GM12878 (cell line): ENCODE measurements at regions not wholly inside any gene's neighbourhood (a gene's known extent, or its start where the extent isn't known, plus 50 kb on each side); places are given as distances from the start of the nearest gene placed in this dataset.

Experiments used
- ATAC-seq: fragments of 200-7000 bp; cut with Tn5 transposase; 3 replicates; pipeline ENCODE4 v1.9.1; 2020; ENCODE audit warnings: mild to moderate bottlenecking, moderate library complexity
- BruUV-seq: library from RNA; stranded (reverse); fragments of 400-500 nt; replicated peaks from 2 replicates; lab custom pipeline; 2021; lab: Mats Ljungman, UMichigan
- CTCF ChIA-PET: fragments of 300-600 bp; sonication (Branson Sonifier 250); formaldehyde crosslinking; extraction: SDS; loops from one replicate; lab custom pipeline; 2021; ENCODE audit warnings: inconsistent platforms; lab: Yijun Ruan, JAX
- POLR2A ChIA-PET: fragments of 350-600 bp; formaldehyde crosslinking; extraction: SDS; loops from one replicate; lab custom pipeline; 2021; ENCODE audit warnings: inconsistent platforms; lab: Charles Lee
- RAD21 ChIA-PET: fragments of 300-600 bp; sonication (Branson Sonifier 250); formaldehyde crosslinking; loops from one replicate; lab custom pipeline; 2023; ENCODE audit warnings: antibody characterized with exemption; ENCODE audit not compliant: unreplicated experiment; lab: Charles Lee
- SMC1A ChIA-PET: fragments of 300-600 bp; sonication (Branson Sonifier 250); formaldehyde crosslinking; loops from one replicate; lab custom pipeline; 2023; ENCODE audit not compliant: unreplicated experiment, uncharacterized antibody; lab: Charles Lee
- DNase-seq: peaks from one replicate; pipeline ENCODE4 v3.0.0-alpha.2; 2011; ENCODE audit warnings: low read depth, low spot score
- FAIRE-seq: peaks from 3 replicates; lab custom pipeline; 2011; peaks lifted over from hg19 to GRCh38; lab: Jason Lieb, UNC
- H2AFZ ChIP-seq: 2 replicates; pipeline ENCODE4 v1.6.0; 2011; ENCODE audit warnings: low read depth, low read length, control low read depth; ENCODE audit not compliant: control insufficient read depth
- H3K27ac ChIP-seq: 2 replicates; pipeline ENCODE4 v1.5.1; 2011; ENCODE audit warnings: control low read depth; ENCODE audit not compliant: control insufficient read depth, insufficient read depth
- H3K27me3 ChIP-seq, 2 experiments: replicated peaks in 1 of 2; 2 replicates each; pipeline versions ENCODE4 v1.6.0 to v1.6.1; 2011; ENCODE audit warnings: low read length in 1 of 2; ENCODE audit not compliant: control insufficient read depth in 2 of 2, insufficient read depth in 2 of 2
- H3K36me3 ChIP-seq, 2 experiments: 2 replicates each; pipeline ENCODE4 v1.5.1; 2011; ENCODE audit warnings: low read length in 1 of 2; ENCODE audit not compliant: control insufficient read depth in 2 of 2, insufficient read depth in 2 of 2
- H3K4me1 ChIP-seq: 2 replicates; pipeline ENCODE4 v1.6.1; 2011; ENCODE audit warnings: mild to moderate bottlenecking, low read length, moderate library complexity, mixed read lengths; ENCODE audit not compliant: control insufficient read depth, insufficient read depth
- H3K4me2 ChIP-seq: 2 replicates; pipeline ENCODE4 v1.6.0; 2011; ENCODE audit warnings: control low read depth; ENCODE audit not compliant: control insufficient read depth, insufficient read depth
- H3K4me3 ChIP-seq: fragments of 200-600 bp; sonication (generic); 2 replicates; pipeline ENCODE4 v1.5.1; 2016
- H3K79me2 ChIP-seq: 2 replicates; pipeline ENCODE4 v1.6.0; 2011; ENCODE audit warnings: low read length; ENCODE audit not compliant: control insufficient read depth, insufficient read depth
- H3K9ac ChIP-seq: 2 replicates; pipeline ENCODE4 v1.8.0; 2011; ENCODE audit warnings: low read length, control low read depth, mixed read lengths; ENCODE audit not compliant: control insufficient read depth, insufficient read depth
- H3K9me3 ChIP-seq: replicated peaks from 3 replicates; pipeline ENCODE4 v1.5.1; 2011; ENCODE audit warnings: mild to moderate bottlenecking, low read length; ENCODE audit not compliant: control insufficient read depth, insufficient read depth
- H4K20me1 ChIP-seq: 2 replicates; pipeline ENCODE4 v1.6.0; 2011; ENCODE audit not compliant: control insufficient read depth, insufficient read depth
- ASH2L ChIP-seq: fragments of 300-600, 200-600 bp; sonication (generic); IDR thresholded peaks from 2 replicates; pipeline ENCODE4 v1.6.1; 2017; ENCODE audit warnings: low read depth, mild to moderate bottlenecking, borderline replicate concordance
- NR2C2 ChIP-seq: IDR thresholded peaks from 2 replicates; pipeline ENCODE4 v1.6.1; 2011; ENCODE audit warnings: borderline replicate concordance, low read depth; ENCODE audit not compliant: control insufficient read depth, insufficient read length
- RAD51 ChIP-seq: fragments of 450-650 bp; IDR thresholded peaks from 2 replicates; pipeline ENCODE4 v1.6.1; 2016; ENCODE audit warnings: moderate library complexity, mild to moderate bottlenecking, inconsistent platforms
- STAT1 ChIP-seq: fragments of 450-650 bp; conservative IDR thresholded peaks from 2 replicates; pipeline ENCODE4 v1.6.1; 2014; ENCODE audit warnings: antibody characterized with exemption, mild to moderate bottlenecking
- TAF1 ChIP-seq: IDR thresholded peaks from 2 replicates; pipeline ENCODE4 v1.6.1; 2011; ENCODE audit warnings: mild to moderate bottlenecking, low read depth, low read length, borderline replicate concordance
- TARDBP ChIP-seq: IDR thresholded peaks from 2 replicates; pipeline ENCODE4 v1.6.1; 2016; ENCODE audit warnings: borderline replicate concordance
- ZNF24 ChIP-seq: fragments of 450-650 bp; IDR thresholded peaks from 2 replicates; pipeline ENCODE4 v1.6.1; 2017; ENCODE audit warnings: antibody characterized with exemption, mild to moderate bottlenecking
- WGBS: methylation state at CpG from one replicate; pipeline ENCODE4 v1.1.6; 2016; ENCODE audit warnings: low lambda C conversion rate; ENCODE audit not compliant: insufficient replicate concordance, insufficient coverage; ENCODE audit errors: missing lambda C conversion rate; 5-methylcytosine and 5-hydroxymethylcytosine counted together
- in situ Hi-C: fragments of 300-500 bp; cut with MboI; formaldehyde crosslinking; loops from 9 replicates; pipeline ENCODE4 v1.14.3; 2018; ENCODE audit warnings: mixed read lengths
- intact Hi-C: fragments of 100-400 bp; cut with micrococcal nuclease; formaldehyde crosslinking; loops from one replicate; pipeline ENCODE4 v1.14.2; 2022; ENCODE audit not compliant: unreplicated experiment
- TF ChIP-seq, protein P1 (sequence below): IDR thresholded peaks from 2 replicates; pipeline ENCODE4 v1.6.1; 2012; ENCODE audit warnings: improper control_type of control experiment, low read depth, low read length; ENCODE audit not compliant: insufficient replicate concordance
- TF ChIP-seq, protein P2 (sequence below): fragments of 450-650 bp; IDR thresholded peaks from 2 replicates; pipeline ENCODE4 v1.6.1; 2014; ENCODE audit warnings: mild to moderate bottlenecking
- TF ChIP-seq, protein P3 (sequence below): fragments of 450-650 bp; IDR thresholded peaks from 2 replicates; pipeline ENCODE4 v1.6.1; 2017; ENCODE audit warnings: low read depth, mild to moderate bottlenecking, moderate library complexity

DNA sequence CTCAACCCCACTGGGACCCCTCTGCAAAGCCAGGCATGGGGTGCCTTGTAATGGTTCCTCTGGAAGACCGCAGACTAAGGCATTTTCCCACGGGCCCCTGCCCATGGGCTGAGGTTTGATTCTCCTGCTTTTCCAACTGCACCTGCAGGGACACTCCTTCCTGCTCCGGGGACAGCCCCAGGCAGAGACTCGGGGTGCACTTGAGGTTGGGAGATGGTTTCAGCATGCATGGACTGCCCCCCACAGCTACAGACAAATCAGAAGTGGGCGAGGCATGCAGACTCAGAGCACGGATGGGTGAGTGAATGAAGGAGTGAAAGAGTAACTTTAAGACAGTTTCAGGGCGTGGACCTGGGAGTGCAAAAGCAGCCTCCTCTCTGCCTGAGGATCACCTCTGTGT, 87.9 kb upstream of the RPL38 start:
- Histone ChIP-seq H3K27me3 (no peaks in the 10 kb centered on the region; a peak in 1 of 4 replicates), H3K27ac (no peak overlapping the region), H3K9ac (no peak overlapping the region), H3K36me3 (no peaks in the 10 kb centered on the region), H4K20me1 (no peaks in the 10 kb centered on the region), H3K4me1 (no peaks in the 10 kb centered on the region), H3K4me2 (no peak overlapping the region), H3K79me2 (no peaks in the 10 kb centered on the region), H3K9me3 (no peaks in the 10 kb centered on the region), H2AFZ (no peak overlapping the region), H3K4me3 (no peak overlapping the region)
- intact Hi-C loops (no loop called here), in situ Hi-C loops (no loop called here)
- ChIA-PET RAD21 (no interaction called here), SMC1A (no interaction called here), CTCF (no interaction called here), POLR2A (no interaction called here)
- FAIRE-seq (no peak), DNase-seq (no peak), ATAC-seq (no peak)
- WGBS = 1% methylated on average over 7 of the region's 7 CpGs
- TF ChIP-seq TARDBP (no peak), ZNF24 (no peak), TAF1 (no peak), NR2C2 (no peak)
- no TSS peak for BruUV-seq

GRCh38 chr17:74116087-74116717, 87.3 kb upstream of the RPL38 start:
- RAD21 ChIA-PET = no interaction called here
- WGBS = 13% methylated on average over 9 of the region's 9 CpGs
- in situ Hi-C loops (no loop called here), intact Hi-C loops (no loop called here)
- SMC1A ChIA-PET = interaction anchor here (0.5 kb wide), 1 partner anchor 21 kb away, joined by 3 read pairs; no protein-coding TSS in a partner anchor
- Histone ChIP-seq H3K36me3 (no peaks in the 10 kb centered on the region), H4K20me1 (no peaks in the 10 kb centered on the region), H3K27me3 (no peaks in the 10 kb centered on the region; a peak in 1 of 4 replicates), H3K4me1 (no peaks in the 10 kb centered on the region), H3K9ac (no peak overlapping the region), H2AFZ (no peak overlapping the region), H3K27ac (no peak overlapping the region), H3K4me2 (no peak overlapping the region), H3K4me3 (no peak overlapping the region), H3K79me2 (no peaks in the 10 kb centered on the region), H3K9me3 (no peaks in the 10 kb centered on the region)
- no TSS peak for BruUV-seq
- ATAC-seq (no peak), FAIRE-seq (no peak), DNase-seq (no peak)
- POLR2A ChIA-PET = no interaction called here
- CTCF ChIA-PET = no interaction called here
- TF ChIP-seq RAD51 = no peak
- TF ChIP-seq, protein P1, sequence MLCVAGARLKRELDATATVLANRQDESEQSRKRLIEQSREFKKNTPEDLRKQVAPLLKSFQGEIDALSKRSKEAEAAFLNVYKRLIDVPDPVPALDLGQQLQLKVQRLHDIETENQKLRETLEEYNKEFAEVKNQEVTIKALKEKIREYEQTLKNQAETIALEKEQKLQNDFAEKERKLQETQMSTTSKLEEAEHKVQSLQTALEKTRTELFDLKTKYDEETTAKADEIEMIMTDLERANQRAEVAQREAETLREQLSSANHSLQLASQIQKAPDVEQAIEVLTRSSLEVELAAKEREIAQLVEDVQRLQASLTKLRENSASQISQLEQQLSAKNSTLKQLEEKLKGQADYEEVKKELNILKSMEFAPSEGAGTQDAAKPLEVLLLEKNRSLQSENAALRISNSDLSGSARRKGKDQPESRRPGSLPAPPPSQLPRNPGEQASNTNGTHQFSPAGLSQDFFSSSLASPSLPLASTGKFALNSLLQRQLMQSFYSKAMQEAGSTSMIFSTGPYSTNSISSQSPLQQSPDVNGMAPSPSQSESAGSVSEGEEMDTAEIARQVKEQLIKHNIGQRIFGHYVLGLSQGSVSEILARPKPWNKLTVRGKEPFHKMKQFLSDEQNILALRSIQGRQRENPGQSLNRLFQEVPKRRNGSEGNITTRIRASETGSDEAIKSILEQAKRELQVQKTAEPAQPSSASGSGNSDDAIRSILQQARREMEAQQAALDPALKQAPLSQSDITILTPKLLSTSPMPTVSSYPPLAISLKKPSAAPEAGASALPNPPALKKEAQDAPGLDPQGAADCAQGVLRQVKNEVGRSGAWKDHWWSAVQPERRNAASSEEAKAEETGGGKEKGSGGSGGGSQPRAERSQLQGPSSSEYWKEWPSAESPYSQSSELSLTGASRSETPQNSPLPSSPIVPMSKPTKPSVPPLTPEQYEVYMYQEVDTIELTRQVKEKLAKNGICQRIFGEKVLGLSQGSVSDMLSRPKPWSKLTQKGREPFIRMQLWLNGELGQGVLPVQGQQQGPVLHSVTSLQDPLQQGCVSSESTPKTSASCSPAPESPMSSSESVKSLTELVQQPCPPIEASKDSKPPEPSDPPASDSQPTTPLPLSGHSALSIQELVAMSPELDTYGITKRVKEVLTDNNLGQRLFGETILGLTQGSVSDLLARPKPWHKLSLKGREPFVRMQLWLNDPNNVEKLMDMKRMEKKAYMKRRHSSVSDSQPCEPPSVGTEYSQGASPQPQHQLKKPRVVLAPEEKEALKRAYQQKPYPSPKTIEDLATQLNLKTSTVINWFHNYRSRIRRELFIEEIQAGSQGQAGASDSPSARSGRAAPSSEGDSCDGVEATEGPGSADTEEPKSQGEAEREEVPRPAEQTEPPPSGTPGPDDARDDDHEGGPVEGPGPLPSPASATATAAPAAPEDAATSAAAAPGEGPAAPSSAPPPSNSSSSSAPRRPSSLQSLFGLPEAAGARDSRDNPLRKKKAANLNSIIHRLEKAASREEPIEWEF = no peak
- TF ChIP-seq STAT1 = no peak
- TF ChIP-seq ASH2L = no peak
- TF ChIP-seq, protein P2, sequence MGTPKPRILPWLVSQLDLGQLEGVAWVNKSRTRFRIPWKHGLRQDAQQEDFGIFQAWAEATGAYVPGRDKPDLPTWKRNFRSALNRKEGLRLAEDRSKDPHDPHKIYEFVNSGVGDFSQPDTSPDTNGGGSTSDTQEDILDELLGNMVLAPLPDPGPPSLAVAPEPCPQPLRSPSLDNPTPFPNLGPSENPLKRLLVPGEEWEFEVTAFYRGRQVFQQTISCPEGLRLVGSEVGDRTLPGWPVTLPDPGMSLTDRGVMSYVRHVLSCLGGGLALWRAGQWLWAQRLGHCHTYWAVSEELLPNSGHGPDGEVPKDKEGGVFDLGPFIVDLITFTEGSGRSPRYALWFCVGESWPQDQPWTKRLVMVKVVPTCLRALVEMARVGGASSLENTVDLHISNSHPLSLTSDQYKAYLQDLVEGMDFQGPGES = no peak
- TF ChIP-seq, protein P3, sequence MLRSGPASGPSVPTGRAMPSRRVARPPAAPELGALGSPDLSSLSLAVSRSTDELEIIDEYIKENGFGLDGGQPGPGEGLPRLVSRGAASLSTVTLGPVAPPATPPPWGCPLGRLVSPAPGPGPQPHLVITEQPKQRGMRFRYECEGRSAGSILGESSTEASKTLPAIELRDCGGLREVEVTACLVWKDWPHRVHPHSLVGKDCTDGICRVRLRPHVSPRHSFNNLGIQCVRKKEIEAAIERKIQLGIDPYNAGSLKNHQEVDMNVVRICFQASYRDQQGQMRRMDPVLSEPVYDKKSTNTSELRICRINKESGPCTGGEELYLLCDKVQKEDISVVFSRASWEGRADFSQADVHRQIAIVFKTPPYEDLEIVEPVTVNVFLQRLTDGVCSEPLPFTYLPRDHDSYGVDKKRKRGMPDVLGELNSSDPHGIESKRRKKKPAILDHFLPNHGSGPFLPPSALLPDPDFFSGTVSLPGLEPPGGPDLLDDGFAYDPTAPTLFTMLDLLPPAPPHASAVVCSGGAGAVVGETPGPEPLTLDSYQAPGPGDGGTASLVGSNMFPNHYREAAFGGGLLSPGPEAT = no peak
- no peak for TF ChIP-seq ZNF24
